K562 (cell line): ENCODE measurements at regions not wholly inside any gene's neighbourhood (a gene's known extent, or its start where the extent isn't known, plus 50 kb on each side); places are given as distances from the start of the nearest gene placed in this dataset.

Experiments
- ATF7 ChIP-seq: fragments of 450-650 bp; IDR thresholded peaks from 2 replicates; pipeline ENCODE4 v1.7.1; 2014; ENCODE audit warnings: mild to moderate bottlenecking, moderate library complexity
- BDP1 ChIP-seq: IDR thresholded peaks from 3 replicates; pipeline ENCODE4 v1.6.1; 2011; ENCODE audit not compliant: insufficient read length, insufficient read depth
- CREB1 ChIP-seq, 2 experiments: sonication (generic) in 1 of 2; formaldehyde crosslinking in 1 of 2; IDR thresholded peaks; 2 replicates each; pipeline versions ENCODE4 v1.6.1 to v1.8.0; 2012 to 2022; ENCODE audit warnings: inconsistent platforms in 1 of 2, mild to moderate bottlenecking in 1 of 2, missing genetic modification reagents in 1 of 2, moderate library complexity in 1 of 2
- TOE1 ChIP-seq, 2 experiments: fragments of 450-650 bp in 1 of 2; sonication (generic) in 1 of 2; formaldehyde crosslinking in 1 of 2; IDR thresholded peaks; 2 replicates each; pipeline versions ENCODE4 v1.7.1 to v1.8.0; 2016 to 2022; ENCODE audit warnings: borderline replicate concordance in 2 of 2, mild to moderate bottlenecking in 2 of 2, antibody characterized with exemption in 1 of 2, inconsistent platforms in 1 of 2, low read depth in 1 of 2, missing genetic modification reagents in 1 of 2, moderate library complexity in 1 of 2
- U2AF2 ChIP-seq: fragments of 200-400 bp; formaldehyde crosslinking; optimal IDR thresholded peaks from 2 replicates; pipeline ENCODE3; 2017; ENCODE audit warnings: low read depth, mild to moderate bottlenecking, low read length
- ZNF197 ChIP-seq: fragments of 200-800 bp; sonication (Bioruptor generic); IDR thresholded peaks from 2 replicates; pipeline ENCODE4 v1.6.1; 2016; ENCODE audit warnings: low read depth, missing genetic modification characterization, missing compliant biosample characterization
- TF ChIP-seq, protein P1 (sequence below), 2 experiments: fragments of 450-650 bp; formaldehyde crosslinking in 1 of 2; IDR thresholded peaks; 2 replicates each; pipeline versions ENCODE4 v1.4.0 to v1.6.1; 2014 to 2020; ENCODE audit warnings: mild to moderate bottlenecking in 2 of 2, borderline replicate concordance in 1 of 2, low read depth in 1 of 2
- TF ChIP-seq, protein P2 (sequence below): fragments of 250-450 bp; sonication (Bioruptor Pico); IDR thresholded peaks from 2 replicates; pipeline ENCODE4 v1.8.0; 2021; ENCODE audit warnings: borderline replicate concordance, mild to moderate bottlenecking, moderate library complexity; ENCODE audit not compliant: poor library complexity, severe bottlenecking

DNA sequence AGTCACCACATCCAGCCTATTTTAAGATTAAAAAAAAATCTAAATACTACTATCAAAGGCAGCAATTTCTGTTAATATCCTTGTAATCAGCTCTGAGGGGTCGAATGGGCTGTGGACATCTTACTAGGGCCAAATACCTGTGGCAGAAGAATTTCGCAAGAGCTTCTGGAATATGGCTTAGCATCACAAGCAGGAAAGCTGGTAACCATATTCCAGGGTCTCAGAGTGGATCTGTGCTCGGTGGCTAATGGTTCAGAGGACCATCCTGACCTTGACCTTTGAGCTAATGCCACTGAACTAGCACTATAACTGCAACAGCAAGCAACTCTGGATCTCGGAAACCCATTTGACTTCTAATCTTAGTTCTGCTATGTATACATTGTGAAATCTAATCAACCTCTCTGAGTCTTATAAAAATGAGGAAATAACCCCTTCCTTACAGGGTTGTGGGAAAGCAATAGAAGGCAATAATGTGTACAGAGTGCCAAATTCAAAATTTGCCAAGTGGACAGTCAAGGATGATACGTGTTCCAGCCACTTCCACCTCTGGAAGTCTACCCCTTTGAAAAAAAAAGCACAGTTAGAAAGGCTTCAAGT lies 65.5 kb downstream of the CYP26A1 start (continued):
- TF ChIP-seq U2AF2 (no peak), TOE1 (IDR thresholded peaks at IDR 0.05; ENCODE audit: borderline replicate concordance) (no peak), TOE1 (CRISPR knock-in tag; IDR thresholded peaks at IDR 0.05; ENCODE audit: borderline replicate concordance, low read depth) (no peak), BDP1 (no peak), ATF7 (no peak), ZNF197 (CRISPR knock-in tag) (no peak), CREB1 (IDR thresholded peaks at IDR 0.05) (no peak), CREB1 (CRISPR knock-in tag; IDR thresholded peaks at IDR 0.05) (no peak)
- TF ChIP-seq, protein P1, sequence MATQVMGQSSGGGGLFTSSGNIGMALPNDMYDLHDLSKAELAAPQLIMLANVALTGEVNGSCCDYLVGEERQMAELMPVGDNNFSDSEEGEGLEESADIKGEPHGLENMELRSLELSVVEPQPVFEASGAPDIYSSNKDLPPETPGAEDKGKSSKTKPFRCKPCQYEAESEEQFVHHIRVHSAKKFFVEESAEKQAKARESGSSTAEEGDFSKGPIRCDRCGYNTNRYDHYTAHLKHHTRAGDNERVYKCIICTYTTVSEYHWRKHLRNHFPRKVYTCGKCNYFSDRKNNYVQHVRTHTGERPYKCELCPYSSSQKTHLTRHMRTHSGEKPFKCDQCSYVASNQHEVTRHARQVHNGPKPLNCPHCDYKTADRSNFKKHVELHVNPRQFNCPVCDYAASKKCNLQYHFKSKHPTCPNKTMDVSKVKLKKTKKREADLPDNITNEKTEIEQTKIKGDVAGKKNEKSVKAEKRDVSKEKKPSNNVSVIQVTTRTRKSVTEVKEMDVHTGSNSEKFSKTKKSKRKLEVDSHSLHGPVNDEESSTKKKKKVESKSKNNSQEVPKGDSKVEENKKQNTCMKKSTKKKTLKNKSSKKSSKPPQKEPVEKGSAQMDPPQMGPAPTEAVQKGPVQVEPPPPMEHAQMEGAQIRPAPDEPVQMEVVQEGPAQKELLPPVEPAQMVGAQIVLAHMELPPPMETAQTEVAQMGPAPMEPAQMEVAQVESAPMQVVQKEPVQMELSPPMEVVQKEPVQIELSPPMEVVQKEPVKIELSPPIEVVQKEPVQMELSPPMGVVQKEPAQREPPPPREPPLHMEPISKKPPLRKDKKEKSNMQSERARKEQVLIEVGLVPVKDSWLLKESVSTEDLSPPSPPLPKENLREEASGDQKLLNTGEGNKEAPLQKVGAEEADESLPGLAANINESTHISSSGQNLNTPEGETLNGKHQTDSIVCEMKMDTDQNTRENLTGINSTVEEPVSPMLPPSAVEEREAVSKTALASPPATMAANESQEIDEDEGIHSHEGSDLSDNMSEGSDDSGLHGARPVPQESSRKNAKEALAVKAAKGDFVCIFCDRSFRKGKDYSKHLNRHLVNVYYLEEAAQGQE (IDR thresholded peaks at IDR 0.05; ENCODE audit: borderline replicate concordance), result no peak
- TF ChIP-seq, protein P1 (CRISPR knock-in tag; IDR thresholded peaks at IDR 0.05; ENCODE audit: low read depth), result no peak
- TF ChIP-seq, protein P2, sequence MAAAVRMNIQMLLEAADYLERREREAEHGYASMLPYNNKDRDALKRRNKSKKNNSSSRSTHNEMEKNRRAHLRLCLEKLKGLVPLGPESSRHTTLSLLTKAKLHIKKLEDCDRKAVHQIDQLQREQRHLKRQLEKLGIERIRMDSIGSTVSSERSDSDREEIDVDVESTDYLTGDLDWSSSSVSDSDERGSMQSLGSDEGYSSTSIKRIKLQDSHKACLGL (CRISPR knock-in tag), result no peak
- TF ChIP-seq, all 486 proteins: peak for 0
